Kasumi-1 (cell line): ENCODE measurements at regions not wholly inside any gene's neighbourhood (a gene's known extent, or its start where the extent isn't known, plus 50 kb on each side); places are given as distances from the start of the nearest gene placed in this dataset.
"Not testable (repeated sequence)": the region's sequence is repeated elsewhere in the genome, so short reads cannot be mapped to it uniquely, and the experiment has no call there.

Source experiments
- DNase-seq, 2 experiments: peaks; one replicate each; lab custom pipeline; 2025; lab: John Stamatoyannopoulos, UW

DNA sequence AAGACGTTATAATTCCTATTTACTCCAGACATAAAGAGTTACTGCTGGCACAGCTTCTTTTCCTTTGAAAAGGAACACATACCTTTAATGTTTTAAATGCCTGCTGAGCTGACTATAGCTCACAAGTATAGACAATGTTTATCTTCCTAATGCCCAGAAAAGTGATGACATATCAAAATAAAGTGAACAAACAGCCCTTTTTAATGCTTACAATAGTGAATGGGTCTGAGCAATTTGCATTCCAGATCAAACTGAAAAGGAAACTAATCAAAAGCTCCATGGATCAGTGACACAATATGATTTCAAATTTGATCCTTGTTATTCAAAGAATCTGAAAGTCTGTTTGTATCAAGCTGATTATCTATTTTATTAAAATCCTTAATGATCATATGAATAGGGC, 233.6 kb upstream of the SEMA3E start:
- DNase-seq, result no peak

DNA sequence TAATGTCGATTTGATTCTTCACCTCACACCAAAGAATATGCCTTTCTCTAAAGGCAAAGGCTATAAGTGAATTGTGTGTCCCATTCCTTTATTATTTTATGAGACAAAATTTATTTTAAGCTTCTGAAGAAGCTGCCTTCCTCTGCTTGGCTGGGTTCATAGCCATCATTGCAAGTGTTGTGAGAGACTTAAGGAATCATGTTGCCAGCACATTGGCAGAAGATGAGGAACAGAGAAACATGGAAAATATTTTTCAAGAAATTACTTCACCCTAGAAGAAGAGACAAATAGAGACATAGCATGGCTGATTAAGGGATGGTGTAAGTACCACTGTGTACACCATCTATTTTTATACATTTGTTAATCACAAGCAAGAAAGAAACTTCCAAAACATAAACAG, 230.1 kb upstream of the SEMA3E start:
- no peak for DNase-seq

DNA sequence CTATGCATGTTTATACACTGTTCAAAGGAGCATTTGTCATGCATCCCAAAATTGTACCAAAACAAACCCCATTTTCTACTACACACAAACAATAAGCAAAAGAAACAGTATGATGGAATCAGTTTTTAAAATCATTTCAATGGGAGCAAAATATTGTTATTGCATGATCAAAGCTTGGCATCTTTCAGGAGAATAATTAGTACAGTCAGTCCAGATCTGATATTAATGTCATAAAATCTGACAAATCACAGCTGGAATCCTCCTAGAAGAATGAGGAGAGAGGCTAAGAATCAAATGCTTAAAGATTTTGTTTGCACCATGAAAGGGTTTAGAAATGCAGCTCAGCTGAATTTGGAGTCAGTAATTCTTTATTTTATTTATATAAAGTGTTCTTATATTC, 229.7 kb upstream of the SEMA3E start:
- no peak for DNase-seq

DNA sequence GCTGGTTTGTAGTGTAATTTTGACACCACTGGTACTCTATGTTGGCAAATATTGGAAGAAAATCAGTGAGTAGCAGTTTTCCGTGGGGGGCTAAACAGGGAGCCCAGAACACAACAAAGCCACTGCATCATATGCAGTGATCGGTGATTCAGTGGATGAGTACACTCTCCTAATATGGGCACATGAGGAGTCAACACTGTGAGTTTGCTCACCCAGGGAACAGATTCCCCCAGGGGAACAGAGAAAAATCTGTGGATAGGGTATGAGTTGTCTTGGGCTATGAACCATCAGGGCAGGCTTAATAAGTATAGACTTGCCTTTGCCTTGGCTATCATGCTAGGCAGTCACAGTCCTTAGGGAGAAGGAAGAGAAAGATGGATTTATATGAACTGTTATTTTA, 227.7 kb upstream of the SEMA3E start:
- DNase-seq, result no peak

DNA sequence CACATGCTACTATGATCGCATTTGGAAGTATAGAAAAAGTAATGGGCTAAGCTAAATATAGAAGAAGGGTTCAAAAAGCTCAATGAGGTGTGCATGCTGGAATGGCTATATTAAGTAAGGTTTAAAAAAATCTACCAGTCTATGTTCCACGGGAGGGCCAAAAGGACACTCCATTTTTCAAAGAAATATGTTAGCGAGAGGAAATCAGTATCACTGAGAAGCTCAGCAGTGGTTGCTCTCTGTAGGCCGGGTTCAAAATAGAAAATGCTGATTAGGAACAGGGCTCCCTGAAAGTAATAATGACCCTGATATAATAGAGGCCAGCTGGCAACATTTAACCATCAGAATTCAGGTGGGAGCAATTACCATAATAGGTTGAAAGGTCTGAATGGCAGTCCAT, 224.5 kb upstream of the SEMA3E start:
- no peak for DNase-seq

DNA sequence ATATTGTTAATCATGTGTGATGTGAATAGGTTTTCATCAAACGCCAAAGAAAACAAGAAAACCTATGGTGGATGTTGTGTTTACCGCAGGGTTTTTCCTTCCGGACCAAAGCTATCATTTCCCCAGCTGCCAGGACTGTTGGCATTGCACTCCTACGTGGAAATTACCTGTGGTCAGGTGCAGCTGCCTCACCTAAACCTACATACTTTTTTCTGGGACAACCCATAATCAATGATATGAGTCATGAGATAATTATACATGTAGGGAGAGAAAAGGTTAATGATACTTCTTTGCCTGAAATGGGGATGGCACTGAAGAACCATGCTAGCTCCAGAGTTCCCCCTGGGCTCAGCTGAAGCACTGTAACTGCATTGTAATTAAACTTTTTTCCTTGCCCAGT, 223.6 kb upstream of the SEMA3E start:
- DNase-seq, result no peak

DNA sequence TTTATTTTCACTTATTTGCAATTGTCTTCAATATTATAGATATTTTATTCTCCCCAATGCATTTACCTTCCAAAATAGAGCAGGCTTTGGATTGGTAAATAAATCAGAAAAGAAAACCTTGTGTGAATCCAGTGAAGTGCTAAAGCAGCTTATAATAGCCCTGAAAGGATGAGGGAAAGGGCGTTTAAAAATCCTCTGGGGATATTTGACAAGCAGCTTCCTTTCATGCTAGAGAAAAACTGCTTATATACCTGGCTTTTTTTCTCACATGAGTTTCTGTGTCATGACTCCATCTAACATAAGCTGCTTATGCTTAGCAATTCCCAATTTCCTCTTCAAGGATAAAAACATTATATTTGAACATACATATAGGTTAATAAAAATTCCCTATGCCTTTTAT, 221.6 kb upstream of the SEMA3E start:
- DNase-seq, result no peak

DNA sequence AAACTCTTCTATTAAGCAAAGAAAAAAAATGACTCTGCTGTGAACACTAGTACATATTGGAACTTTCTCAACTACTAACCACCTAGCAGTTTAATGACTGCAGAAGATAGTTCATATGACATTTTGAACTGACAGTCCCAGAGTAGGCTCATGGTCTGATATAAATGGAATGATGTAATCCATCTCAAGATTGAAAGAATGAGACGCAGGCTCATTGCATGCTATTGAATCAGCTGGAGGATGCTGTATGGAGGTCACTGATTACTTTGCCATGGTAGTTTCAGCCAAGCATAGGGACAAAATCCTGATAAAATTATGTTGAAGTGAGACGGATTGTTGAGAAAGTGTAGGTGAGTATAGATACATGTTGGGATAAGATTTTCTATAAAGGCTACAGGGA, 217.6 kb upstream of the SEMA3E start:
- DNase-seq, result no peak

DNA sequence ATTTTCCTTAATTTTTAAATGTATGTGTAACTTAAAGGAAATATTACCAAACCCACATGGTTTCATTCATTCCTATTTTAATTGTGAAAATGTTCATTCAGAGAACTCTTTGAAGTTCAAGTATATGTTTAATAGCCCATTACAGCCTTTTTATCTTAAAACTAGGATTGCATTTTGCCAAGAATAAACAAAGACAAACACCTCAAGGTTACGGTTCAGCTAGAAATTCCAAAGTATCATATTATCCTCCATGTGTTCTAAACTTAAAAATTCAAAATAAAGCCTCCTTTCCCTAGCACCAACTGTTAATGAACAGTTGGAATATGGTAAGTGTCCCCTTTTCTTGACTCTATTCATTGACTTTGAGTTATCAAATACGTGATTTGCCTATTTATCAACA, 215.6 kb upstream of the SEMA3E start:
- no peak for DNase-seq

DNA sequence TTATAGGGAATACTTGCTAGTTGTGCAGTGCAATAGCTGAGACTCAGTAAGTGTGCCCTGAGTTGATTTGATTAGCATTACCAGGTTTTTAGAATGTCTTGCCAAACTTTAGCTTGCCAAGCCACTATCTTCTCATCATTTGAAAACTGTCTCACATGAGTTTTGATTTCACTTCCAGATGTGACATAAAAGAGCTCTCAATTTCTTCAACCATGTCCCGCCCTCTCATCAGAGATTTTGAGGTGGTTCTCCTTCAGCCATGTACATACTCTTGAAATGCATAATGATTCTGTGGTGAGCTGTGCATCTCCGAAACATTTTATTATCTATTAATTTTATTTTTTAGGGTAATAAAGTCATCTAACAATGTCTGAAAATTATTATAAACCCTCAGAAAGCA, 215.0 kb upstream of the SEMA3E start:
- DNase-seq, result no peak

DNA sequence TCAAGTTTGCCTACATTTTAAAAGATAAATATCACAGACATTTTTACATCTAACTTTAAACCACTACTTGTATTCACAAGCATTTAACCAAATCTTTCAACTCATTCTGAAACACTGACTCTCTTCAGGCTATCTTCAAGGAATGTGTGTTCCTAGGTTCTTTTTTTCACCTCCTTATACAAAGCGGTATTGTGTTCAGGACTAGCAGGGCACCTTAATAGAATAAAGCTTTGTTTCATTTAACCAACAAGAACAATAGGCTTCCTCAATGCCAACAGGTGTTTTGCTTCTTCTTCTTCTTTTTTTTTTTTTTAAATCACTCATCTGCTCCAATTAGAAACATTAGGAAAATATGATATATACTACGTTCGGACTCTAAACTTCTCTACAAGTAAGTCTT, 212.9 kb upstream of the SEMA3E start:
- no peak for DNase-seq

DNA sequence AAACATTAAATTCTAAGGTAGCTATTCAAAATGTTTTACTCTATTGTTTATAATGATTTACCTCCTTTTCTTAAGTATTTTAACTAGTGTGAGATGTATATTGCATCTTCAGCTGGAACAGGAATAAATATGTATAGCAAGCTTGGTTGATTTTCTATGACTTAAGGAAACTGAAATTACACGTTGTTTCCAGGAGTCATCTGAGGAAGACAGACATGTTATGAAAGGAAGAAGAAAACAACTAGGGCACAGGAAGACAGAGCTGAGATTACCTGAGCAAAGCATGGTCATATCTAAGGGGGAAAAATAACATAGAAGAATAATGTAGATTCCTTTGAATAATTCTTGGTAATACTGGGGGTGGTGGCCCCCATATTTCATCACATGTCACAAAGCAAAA, 210.9 kb upstream of the SEMA3E start:
- DNase-seq, result no peak

DNA sequence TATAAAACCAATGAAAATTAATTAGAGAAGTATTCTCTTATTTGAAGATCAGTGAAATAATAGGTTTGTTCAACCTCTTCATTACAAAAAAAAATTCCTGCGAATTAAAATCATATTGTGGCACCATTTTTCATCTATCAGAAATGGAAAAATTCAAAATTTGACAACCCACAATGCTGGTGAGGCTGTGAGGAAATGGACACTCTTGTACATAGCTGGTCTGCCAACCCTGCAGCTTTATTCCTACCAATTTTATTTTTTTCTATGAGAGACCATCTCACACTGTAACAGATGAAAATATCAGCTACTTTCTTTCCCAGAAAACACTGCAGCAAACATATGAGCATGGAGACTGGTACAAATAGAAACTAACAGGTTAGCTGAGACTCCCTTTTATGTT, 208.8 kb upstream of the SEMA3E start:
- DNase-seq, result no peak

DNA sequence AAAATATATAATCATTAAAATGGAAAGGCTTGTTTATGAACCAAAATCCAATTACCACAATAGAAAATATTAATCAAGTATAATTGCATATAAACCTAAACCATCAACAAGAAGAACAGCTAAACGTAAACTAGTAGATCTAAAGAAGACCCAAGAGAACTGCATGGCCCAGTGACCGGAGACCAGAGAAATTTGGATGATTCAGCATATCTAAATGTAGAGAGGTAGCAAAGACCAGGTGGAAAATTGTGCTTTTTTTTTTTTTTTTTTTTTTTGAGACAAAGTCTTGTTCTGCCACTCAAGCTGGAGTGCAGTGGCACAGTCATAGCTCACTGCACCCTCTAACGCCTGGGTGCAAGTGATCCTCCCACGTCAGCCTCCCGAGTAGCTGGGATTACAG, 207.2 kb upstream of the SEMA3E start:
- no peak for DNase-seq

DNA sequence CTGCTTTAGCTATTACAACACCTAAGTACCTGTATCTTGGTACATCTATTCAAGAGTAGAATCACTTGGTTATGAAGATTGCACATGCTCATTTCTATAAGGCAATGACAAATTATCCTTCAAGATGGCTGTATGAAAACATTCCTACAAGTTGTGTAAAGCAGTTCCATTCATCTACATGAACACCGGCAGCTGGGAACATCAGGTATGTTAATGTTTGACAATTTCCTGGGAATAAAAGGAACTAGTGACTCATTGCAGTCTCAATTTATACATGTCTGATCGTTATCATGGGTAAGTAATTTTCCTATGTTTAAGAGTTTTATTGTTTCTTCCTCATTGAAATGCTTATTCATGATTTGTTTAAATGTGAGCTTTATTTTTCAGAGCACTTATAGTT, 203.2 kb upstream of the SEMA3E start:
- no peak for DNase-seq

DNA sequence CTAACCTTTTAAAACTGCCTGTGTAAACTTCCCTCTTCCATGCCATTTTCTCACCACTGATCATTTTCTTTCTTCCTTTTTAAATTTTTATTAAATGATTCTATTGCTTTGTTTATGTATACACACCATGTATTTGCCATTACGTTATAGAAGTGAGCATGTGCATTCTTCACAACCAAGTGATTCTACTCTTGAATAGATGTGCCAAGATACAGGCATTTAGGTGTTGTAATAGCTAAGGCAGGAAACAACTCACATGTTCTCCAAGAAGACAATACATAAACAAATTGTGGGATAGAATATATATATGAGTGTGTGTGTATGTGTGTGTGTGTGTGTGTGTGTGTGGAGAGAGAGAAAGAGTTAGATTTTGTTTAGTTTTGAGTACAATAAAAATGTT, 202.6 kb upstream of the SEMA3E start:
- no peak for DNase-seq

DNA sequence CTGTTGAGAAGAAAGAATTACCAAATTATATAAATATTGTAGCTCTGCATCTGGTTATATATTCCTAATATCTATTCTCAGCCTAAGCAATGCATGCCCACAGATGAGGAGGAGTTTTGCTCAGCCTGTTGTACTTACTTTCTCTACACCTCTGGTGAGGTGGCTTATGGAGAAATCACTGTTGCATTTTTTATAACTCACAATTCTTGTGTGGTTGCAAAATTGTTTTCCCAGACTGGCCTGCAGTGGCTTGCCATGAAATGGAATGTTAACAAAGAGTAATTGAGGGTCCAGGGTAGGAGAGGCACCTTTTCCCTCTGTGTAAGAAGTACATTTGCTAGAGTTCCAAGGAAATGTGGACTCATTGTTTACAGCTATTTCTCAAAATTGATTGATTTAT, 202.0 kb upstream of the SEMA3E start:
- no peak for DNase-seq

DNA sequence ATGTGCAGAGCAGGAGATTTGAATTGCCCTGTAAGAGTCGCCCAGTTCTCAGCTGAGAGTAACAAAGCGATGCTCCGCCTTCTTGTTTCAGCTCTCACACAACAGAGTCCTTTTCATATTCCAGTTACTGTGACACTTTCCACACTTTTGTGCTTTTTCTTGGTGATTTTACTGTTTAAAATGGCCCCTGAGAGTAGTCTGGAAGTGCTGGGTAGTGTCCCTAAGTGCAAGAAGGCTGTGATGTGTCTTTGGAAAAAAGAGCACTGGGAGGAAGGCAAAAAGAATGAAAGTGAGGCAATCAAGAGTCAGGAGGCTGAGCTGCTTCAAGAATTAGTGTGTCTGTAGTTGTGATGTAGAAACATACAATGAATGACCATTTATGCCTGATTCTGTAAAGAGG, 201.2 kb upstream of the SEMA3E start:
- DNase-seq, result no peak

DNA sequence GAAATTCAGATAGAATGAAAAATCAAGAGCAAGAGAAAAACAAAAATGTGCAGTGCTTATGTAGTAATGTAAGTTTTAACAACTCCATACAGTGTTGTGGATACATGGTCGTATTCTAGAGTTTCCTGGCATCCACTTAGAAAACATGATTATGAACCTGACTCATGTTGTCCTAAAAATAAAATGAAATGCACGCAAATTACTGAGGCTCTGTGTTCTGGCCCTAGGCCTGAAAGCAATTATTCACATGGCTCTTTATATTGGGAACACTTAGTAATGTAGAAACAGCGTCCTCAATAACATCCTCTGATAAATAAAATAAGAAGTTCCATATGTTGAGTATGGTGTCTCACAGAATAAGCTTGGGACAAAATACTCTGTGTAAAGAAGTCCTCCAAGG, 200.2 kb upstream of the SEMA3E start:
- no peak for DNase-seq

DNA sequence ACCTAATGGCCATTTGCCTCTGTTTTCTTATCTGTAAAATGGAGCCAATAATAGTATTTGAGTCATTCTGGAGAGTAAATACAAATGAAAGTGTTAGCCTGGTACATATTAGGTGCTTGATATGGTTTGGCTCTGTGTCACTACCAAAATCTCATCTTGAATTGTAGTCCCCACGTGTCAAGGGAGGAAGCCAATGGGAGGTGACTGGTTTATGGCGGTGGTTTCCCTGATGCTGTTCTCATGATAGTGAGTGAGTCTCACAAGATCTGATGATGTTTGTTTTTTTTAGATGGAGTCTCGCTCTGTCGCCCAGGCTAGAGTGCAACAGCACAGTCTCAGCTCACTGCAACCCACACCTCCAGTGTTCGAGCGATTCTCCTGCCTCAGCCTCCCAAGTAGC, 194.0 kb upstream of the SEMA3E start:
- DNase-seq, result no peak

DNA sequence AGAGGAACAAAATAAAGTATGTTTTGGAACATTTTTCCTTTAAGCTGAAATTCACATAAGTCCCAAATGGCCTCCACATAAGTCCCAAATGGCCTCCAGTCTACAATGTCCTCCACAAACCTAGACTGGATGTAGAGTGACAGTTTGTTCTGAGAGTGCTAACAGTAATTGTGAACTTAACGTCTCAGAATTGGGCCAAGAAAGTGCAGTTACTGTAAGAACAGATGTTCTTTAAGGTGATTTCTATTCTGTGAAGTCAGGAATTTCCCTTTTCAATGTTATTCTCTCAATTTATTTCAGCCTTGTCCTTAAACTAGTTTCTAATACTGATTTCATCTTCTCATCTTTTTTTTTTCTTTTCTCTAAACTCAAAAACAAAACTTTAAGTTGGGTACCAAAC, 188.7 kb upstream of the SEMA3E start:
- DNase-seq, result no peak

DNA sequence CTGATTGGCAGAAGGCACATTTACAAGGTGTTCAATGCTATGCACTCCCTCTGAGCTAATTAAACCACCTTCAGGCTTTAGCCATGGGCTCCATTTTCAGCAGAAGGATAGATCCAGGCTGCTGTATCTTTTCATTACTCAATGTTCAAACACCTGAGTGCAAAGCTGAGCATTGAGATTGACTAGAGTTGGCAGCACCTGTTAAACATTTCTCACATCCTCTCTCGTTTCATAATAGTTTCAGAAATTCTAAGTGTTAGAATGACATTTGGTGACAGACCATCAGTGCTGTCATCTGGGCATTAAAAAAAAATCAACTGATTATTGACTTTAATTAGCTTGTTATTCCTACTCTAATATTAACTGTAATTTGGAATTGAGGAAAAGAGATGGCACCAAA, 187.1 kb upstream of the SEMA3E start:
- DNase-seq, result no peak

DNA sequence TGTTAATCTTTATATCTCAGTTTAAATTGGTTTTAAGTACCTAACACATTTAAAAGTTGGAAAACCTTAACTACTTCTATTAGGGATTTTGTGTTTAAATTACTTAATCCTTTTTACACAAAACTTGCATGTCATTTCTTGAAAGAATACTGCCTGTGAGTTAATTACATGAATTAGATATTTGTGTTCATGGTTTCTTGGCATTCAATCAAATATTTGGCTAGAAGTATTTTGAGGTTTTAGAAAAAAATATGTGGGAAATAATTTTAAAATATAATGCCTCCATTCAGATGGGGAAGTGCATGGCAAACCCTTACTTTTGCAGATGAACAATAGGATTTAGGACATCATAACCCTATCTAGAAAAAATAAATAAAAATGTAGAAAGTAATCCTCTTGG, 186.5 kb upstream of the SEMA3E start:
- no peak for DNase-seq

DNA sequence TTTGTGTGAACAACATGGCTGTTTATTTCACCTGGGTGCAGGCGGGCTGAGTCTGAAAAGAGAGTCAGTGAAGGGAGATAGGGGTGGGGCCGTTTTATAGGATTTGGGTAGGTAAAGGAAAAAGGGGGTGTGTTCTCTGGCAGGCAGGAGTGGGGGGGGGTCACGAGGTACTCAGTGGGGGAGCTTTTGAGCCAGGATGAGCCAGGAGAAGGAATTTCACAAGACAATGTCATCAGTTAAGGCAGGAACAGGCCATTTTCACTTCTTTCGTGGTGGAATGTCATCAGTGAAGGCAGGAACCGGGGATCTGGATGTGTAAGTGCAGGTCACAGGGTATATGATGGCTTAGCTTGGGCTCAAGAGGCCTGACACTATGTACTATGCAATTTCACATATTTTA, 184.8 kb upstream of the SEMA3E start:
- not testable (repeated sequence) for DNase-seq

DNA sequence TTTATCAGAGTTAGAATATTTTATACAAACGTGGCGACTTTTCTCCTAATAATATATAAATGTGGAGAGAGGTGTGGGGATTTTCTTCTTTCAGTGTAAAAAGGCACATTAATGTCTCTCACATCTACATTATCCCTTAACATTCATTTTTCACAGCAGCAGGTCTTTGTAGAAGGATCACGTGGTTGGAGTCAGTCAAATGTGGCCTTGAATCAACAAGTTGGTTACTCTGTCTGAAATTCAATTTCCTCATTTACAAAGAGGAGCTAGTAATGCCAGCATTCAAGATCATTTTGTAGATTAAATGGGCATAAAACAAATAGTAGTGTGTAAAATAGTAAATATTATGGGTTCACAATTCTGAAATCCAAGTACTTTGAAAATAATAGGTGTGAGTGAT, 183.1 kb upstream of the SEMA3E start:
- no peak for DNase-seq

DNA sequence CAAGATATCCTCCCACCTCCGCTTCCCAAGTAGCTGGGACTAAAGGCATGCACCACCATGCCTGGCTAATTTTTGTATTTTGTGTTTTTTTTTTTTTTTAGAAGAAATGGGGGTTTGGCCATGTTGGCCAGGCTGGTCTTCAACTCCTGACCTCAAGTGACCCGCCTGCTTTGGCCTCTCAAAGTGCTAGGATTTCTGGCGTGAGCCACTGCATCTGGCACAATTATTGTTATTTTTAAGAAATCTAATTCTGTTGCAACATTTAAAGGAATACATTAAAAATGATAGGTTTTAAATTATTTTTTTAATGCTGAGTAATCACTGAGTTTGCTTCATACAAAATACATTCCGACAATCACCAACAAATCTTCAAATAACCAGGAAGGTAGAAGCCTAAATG, 178.1 kb upstream of the SEMA3E start:
- DNase-seq, result no peak
